Prostate gland (tissue), 2 donors: ENCODE measurements at regions not wholly inside any gene's neighbourhood (a gene's known extent, or its start where the extent isn't known, plus 50 kb on each side); places are given as distances from the start of the nearest gene placed in this dataset.

Experiments used
- DNase-seq: peaks from one replicate; pipeline ENCODE4 v3.0.0-alpha.2; 2019; ENCODE audit warnings: low spot score
- H3K27ac ChIP-seq, 2 donors: fragments of 200-600 bp; sonication (generic); 2 replicates each; pipeline ENCODE4 v1.5.1; 2017 to 2019
- H3K27me3 ChIP-seq: fragments of 200-600 bp; sonication (generic); replicated peaks from 2 replicates; pipeline ENCODE4 v1.5.1; 2019; ENCODE audit not compliant: insufficient read depth
- H3K36me3 ChIP-seq, 2 donors: fragments of 200-600 bp; sonication (generic); 1 replicate in 1 of 2; 2 replicates in 1 of 2; pipeline versions ENCODE4 v1.5.1 to v1.8.1; 2017 to 2019
- H3K4me1 ChIP-seq: fragments of 200-600 bp; sonication (generic); replicated peaks from 2 replicates; pipeline ENCODE4 v1.5.1; 2019
- H3K4me3 ChIP-seq, 2 donors: fragments of 200-600 bp; sonication (generic); 2 replicates each; pipeline ENCODE4 v1.5.1; 2017 to 2019
- H3K9me3 ChIP-seq: fragments of 200-600 bp; sonication (generic); 2 replicates; pipeline ENCODE4 v1.5.1; 2017
- CTCF ChIP-seq, 4 experiments: fragments of 200-600 bp in 2 of 4; fragments of 450-650 bp in 2 of 4; sonication (generic) in 2 of 4; IDR thresholded peaks; 1 replicate in 3 of 4; 2 replicates in 1 of 4; pipeline ENCODE4 v1.5.1; 2016 to 2019; ENCODE audit warnings: antibody characterized with exemption in 4 of 4, mild to moderate bottlenecking in 2 of 4, moderate library complexity in 2 of 4
- POLR2A ChIP-seq: fragments of 450-650 bp; IDR thresholded peaks from one replicate; pipeline ENCODE4 v1.6.1; 2016; ENCODE audit warnings: antibody characterized with exemption, mild to moderate bottlenecking
- POLR2AphosphoS5 ChIP-seq: sonication (generic); formaldehyde crosslinking; IDR thresholded peaks from one replicate; pipeline ENCODE4 v1.6.1; 2017; ENCODE audit warnings: antibody characterized with exemption
- WGBS: methylation state at CpG from one replicate; pipeline ENCODE4 v1.1.5; 2018; 5-methylcytosine and 5-hydroxymethylcytosine counted together
- intact Hi-C: fragments of 100-400 bp; cut with DNase I; formaldehyde crosslinking; loops from one replicate; pipeline ENCODE4 v1.14.2; 2022

GRCh38 chr6:137951064-137951597 is 84.1 kb downstream of the TNFAIP3 start:
- no peaks in the 10 kb centered on the region for H3K4me1 ChIP-seq
- H3K9me3 ChIP-seq = no peaks in the 10 kb centered on the region
- DNase-seq = no peak
- no peaks in the 10 kb centered on the region for H3K36me3 ChIP-seq
- intact Hi-C loops = no loop called here
- H3K27ac ChIP-seq = no peak overlapping the region
- no peaks in the 10 kb centered on the region for H3K27me3 ChIP-seq
- no peak overlapping the region for H3K4me3 ChIP-seq
- 93% methylated on average over 3 of the region's 3 CpGs for WGBS
- TF ChIP-seq CTCF (IDR thresholded peaks at IDR 0.05) (no peak), POLR2A (no peak), POLR2AphosphoS5 (no peak)

GRCh38 chr6:137952247-137952646 is 85.2 kb downstream of the TNFAIP3 start:
- Histone ChIP-seq H3K4me1 (no peaks in the 10 kb centered on the region), H3K9me3 (no peaks in the 10 kb centered on the region), H3K4me3 (no peak overlapping the region), H3K36me3 (no peaks in the 10 kb centered on the region), H3K27me3 (no peaks in the 10 kb centered on the region), H3K27ac (no peak overlapping the region)
- no peak for DNase-seq
- 96% methylated on average over 2 of the region's 2 CpGs for WGBS
- TF ChIP-seq POLR2A = no peak
- no peak for TF ChIP-seq CTCF (IDR thresholded peaks at IDR 0.05)
- TF ChIP-seq POLR2AphosphoS5 = no peak
- intact Hi-C loops = no loop called here

- no peaks in the 10 kb centered on the region for H3K27me3 ChIP-seq
- 2% methylated on average over 1 of the region's 1 CpG for WGBS
- no peak overlapping the region for H3K27ac ChIP-seq
- H3K36me3 ChIP-seq = no peaks in the 10 kb centered on the region
- H3K4me3 ChIP-seq = no peak overlapping the region
- no peak for DNase-seq
- no peaks in the 10 kb centered on the region for H3K9me3 ChIP-seq
- H3K4me1 ChIP-seq = no peaks in the 10 kb centered on the region
- TF ChIP-seq CTCF (IDR thresholded peaks at IDR 0.05) (no peak), POLR2A (no peak), POLR2AphosphoS5 (no peak)
- intact Hi-C loops = no loop called here
Measured at GRCh38 chr6:137953761-137954160, 86.7 kb downstream of the TNFAIP3 start.

GRCh38 chr6:137954253-137954652 is 87.2 kb downstream of the TNFAIP3 start:
- H3K27me3 ChIP-seq = no peaks in the 10 kb centered on the region
- intact Hi-C loops = no loop called here
- no peaks in the 10 kb centered on the region for H3K36me3 ChIP-seq
- TF ChIP-seq POLR2AphosphoS5 (no peak), CTCF (IDR thresholded peaks at IDR 0.05) (no peak), POLR2A (no peak)
- no peak overlapping the region for H3K27ac ChIP-seq
- WGBS = 95% methylated on average over 2 of the region's 2 CpGs
- DNase-seq = no peak
- H3K9me3 ChIP-seq = no peaks in the 10 kb centered on the region
- H3K4me1 ChIP-seq = no peaks in the 10 kb centered on the region
- no peak overlapping the region for H3K4me3 ChIP-seq

- DNase-seq = no peak
- Histone ChIP-seq H3K4me3 (no peak overlapping the region), H3K4me1 (no peaks in the 10 kb centered on the region), H3K27ac (no peak overlapping the region), H3K27me3 (no peaks in the 10 kb centered on the region), H3K9me3 (no peaks in the 10 kb centered on the region), H3K36me3 (no peaks in the 10 kb centered on the region)
- TF ChIP-seq CTCF (IDR thresholded peaks at IDR 0.05) = no peak
- TF ChIP-seq POLR2AphosphoS5 = no peak
- no peak for TF ChIP-seq POLR2A
- intact Hi-C loops = no loop called here
- 95% methylated on average over 2 of the region's 2 CpGs for WGBS
Measured at GRCh38 chr6:137956098-137956488, 89.0 kb downstream of the TNFAIP3 start.
